ENCODE measurements at regions not wholly inside any gene's neighbourhood (a gene's known extent, or its start where the extent isn't known, plus 50 kb on each side); places are given as distances from the start of the nearest gene placed in this dataset.

DNA sequence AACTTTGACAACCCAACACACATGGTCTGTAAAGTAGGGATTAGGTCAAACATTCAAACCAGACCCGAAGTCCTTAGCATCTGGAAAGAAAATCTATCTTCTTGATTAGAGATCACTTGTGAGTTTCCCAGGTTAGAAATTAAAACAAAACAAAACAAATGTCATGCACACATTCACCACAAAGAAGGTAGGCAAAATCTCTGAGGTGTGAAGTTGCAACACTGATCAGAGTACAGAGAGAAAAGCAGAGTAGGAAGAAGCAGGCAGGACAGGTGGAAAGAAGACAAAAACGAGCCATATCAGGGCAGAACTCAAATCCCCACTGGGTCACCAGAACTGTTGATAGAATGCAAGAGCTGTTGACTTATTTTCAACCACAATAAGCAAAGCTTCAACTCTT lies 102.8 kb upstream of the THSD7A start:
- Histone ChIP-seq H3K4me2 (ENCODE audit: low read length) (no peak overlapping the region), H2AFZ (ENCODE audit: low read depth, low read length) (no peak overlapping the region), H3K9me3 (ENCODE audit: low read length) (no peaks in the 10 kb centered on the region), H3K27me3 (ENCODE audit: insufficient read depth, low read depth, low read length) (no peaks in the 10 kb centered on the region), H3F3A (ENCODE audit: insufficient read depth, low read length, poor library complexity, severe bottlenecking) (no peaks in the 10 kb centered on the region), H4K20me1 (ENCODE audit: insufficient read depth) (no peaks in the 10 kb centered on the region), H3K9ac (ENCODE audit: low read length) (no peak overlapping the region), H3K4me3 (ENCODE audit: low read length) (no peak overlapping the region), H3K9me2 (ENCODE audit: insufficient read depth, low read length) (no peaks in the 10 kb centered on the region), H3K79me2 (replicated peaks; ENCODE audit: insufficient read depth, low read length) (no peaks in the 10 kb centered on the region), H3K36me3 (ENCODE audit: insufficient read depth, low read length) (no peaks in the 10 kb centered on the region), H3K27ac (ENCODE audit: low read length) (no peak overlapping the region)
- no peak for TF ChIP-seq TAF1 (IDR thresholded peaks at IDR 0.05; ENCODE audit: low read depth)
- TF ChIP-seq EP300 (conservative IDR thresholded peaks at IDR 0.05; ENCODE audit: poor library complexity, severe bottlenecking) = no peak
- TF ChIP-seq, protein P1, sequence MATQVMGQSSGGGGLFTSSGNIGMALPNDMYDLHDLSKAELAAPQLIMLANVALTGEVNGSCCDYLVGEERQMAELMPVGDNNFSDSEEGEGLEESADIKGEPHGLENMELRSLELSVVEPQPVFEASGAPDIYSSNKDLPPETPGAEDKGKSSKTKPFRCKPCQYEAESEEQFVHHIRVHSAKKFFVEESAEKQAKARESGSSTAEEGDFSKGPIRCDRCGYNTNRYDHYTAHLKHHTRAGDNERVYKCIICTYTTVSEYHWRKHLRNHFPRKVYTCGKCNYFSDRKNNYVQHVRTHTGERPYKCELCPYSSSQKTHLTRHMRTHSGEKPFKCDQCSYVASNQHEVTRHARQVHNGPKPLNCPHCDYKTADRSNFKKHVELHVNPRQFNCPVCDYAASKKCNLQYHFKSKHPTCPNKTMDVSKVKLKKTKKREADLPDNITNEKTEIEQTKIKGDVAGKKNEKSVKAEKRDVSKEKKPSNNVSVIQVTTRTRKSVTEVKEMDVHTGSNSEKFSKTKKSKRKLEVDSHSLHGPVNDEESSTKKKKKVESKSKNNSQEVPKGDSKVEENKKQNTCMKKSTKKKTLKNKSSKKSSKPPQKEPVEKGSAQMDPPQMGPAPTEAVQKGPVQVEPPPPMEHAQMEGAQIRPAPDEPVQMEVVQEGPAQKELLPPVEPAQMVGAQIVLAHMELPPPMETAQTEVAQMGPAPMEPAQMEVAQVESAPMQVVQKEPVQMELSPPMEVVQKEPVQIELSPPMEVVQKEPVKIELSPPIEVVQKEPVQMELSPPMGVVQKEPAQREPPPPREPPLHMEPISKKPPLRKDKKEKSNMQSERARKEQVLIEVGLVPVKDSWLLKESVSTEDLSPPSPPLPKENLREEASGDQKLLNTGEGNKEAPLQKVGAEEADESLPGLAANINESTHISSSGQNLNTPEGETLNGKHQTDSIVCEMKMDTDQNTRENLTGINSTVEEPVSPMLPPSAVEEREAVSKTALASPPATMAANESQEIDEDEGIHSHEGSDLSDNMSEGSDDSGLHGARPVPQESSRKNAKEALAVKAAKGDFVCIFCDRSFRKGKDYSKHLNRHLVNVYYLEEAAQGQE (IDR thresholded peaks at IDR 0.05; ENCODE audit: borderline replicate concordance) = no peak
- no peak for TF ChIP-seq EZH2 (IDR thresholded peaks at IDR 0.05; ENCODE audit: borderline replicate concordance, insufficient read depth, low read length, poor library complexity, severe bottlenecking)
- TF ChIP-seq RAD21 (conservative IDR thresholded peaks at IDR 0.05) = no peak
- TF ChIP-seq, protein P2, sequence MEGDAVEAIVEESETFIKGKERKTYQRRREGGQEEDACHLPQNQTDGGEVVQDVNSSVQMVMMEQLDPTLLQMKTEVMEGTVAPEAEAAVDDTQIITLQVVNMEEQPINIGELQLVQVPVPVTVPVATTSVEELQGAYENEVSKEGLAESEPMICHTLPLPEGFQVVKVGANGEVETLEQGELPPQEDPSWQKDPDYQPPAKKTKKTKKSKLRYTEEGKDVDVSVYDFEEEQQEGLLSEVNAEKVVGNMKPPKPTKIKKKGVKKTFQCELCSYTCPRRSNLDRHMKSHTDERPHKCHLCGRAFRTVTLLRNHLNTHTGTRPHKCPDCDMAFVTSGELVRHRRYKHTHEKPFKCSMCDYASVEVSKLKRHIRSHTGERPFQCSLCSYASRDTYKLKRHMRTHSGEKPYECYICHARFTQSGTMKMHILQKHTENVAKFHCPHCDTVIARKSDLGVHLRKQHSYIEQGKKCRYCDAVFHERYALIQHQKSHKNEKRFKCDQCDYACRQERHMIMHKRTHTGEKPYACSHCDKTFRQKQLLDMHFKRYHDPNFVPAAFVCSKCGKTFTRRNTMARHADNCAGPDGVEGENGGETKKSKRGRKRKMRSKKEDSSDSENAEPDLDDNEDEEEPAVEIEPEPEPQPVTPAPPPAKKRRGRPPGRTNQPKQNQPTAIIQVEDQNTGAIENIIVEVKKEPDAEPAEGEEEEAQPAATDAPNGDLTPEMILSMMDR (IDR thresholded peaks at IDR 0.05; ENCODE audit: poor library complexity, severe bottlenecking) = no peak
- no peak for TF ChIP-seq POLR2AphosphoS5 (IDR thresholded peaks at IDR 0.05)
- TF ChIP-seq MXI1 (conservative IDR thresholded peaks at IDR 0.05; ENCODE audit: poor library complexity, severe bottlenecking) = no peak
- no peak for TF ChIP-seq SMC3 (conservative IDR thresholded peaks at IDR 0.05; ENCODE audit: poor library complexity)

DNA sequence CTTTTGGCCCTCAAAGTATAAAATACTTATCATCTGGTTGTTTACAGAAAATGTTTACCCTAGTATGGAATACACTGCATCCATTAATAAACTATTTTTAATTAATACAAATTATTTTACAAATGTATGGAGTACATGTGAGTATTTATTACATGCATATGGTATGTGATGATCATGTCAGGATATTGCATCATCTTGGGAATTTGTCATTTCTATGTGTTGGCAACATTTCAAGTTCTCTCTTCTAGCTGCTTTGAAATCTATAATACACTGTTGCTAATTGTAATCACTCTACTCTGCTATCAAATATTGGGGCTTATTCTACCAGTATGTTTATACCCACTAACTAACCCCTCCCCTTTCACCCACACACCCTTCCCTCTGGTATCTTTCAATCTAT lies 103.9 kb upstream of the THSD7A start:
- Histone ChIP-seq H3K9me3 (ENCODE audit: low read length) (no peaks in the 10 kb centered on the region), H3K9ac (ENCODE audit: low read length) (no peak overlapping the region), H2AFZ (ENCODE audit: low read depth, low read length) (no peak overlapping the region), H3K4me3 (ENCODE audit: low read length) (no peak overlapping the region), H3K36me3 (ENCODE audit: insufficient read depth, low read length) (no peaks in the 10 kb centered on the region), H3K27ac (ENCODE audit: low read length) (no peak overlapping the region), H3K4me2 (ENCODE audit: low read length) (no peak overlapping the region), H3F3A (ENCODE audit: insufficient read depth, low read length, poor library complexity, severe bottlenecking) (no peaks in the 10 kb centered on the region), H3K27me3 (ENCODE audit: insufficient read depth, low read depth, low read length) (no peaks in the 10 kb centered on the region), H4K20me1 (ENCODE audit: insufficient read depth) (no peaks in the 10 kb centered on the region), H3K79me2 (replicated peaks; ENCODE audit: insufficient read depth, low read length) (no peaks in the 10 kb centered on the region), H3K9me2 (ENCODE audit: insufficient read depth, low read length) (no peaks in the 10 kb centered on the region)
- no peak for TF ChIP-seq SMC3 (conservative IDR thresholded peaks at IDR 0.05; ENCODE audit: poor library complexity)
- no peak for TF ChIP-seq TAF1 (IDR thresholded peaks at IDR 0.05; ENCODE audit: low read depth)
- TF ChIP-seq POLR2AphosphoS5 (IDR thresholded peaks at IDR 0.05) = no peak
- TF ChIP-seq, protein P2 (IDR thresholded peaks at IDR 0.05; ENCODE audit: poor library complexity, severe bottlenecking) = no peak
- TF ChIP-seq, protein P1 (IDR thresholded peaks at IDR 0.05; ENCODE audit: borderline replicate concordance) = no peak
- TF ChIP-seq EP300 (conservative IDR thresholded peaks at IDR 0.05; ENCODE audit: poor library complexity, severe bottlenecking) = no peak
- TF ChIP-seq RAD21 (conservative IDR thresholded peaks at IDR 0.05) = no peak
- no peak for TF ChIP-seq EZH2 (IDR thresholded peaks at IDR 0.05; ENCODE audit: borderline replicate concordance, insufficient read depth, low read length, poor library complexity, severe bottlenecking)
- TF ChIP-seq MXI1 (conservative IDR thresholded peaks at IDR 0.05; ENCODE audit: poor library complexity, severe bottlenecking) = no peak
